WTC11 (cell line): ENCODE measurements at regions not wholly inside any gene's neighbourhood (a gene's known extent, or its start where the extent isn't known, plus 50 kb on each side); places are given as distances from the start of the nearest gene placed in this dataset.

Source experiments
- ATF3 ChIP-seq: sonication (generic); formaldehyde crosslinking; conservative IDR thresholded peaks from 2 replicates; pipeline ENCODE4 v1.8.1; 2022; ENCODE audit warnings: mild to moderate bottlenecking, missing genetic modification reagents
- ELF4 ChIP-seq: sonication (generic); formaldehyde crosslinking; IDR thresholded peaks from 2 replicates; pipeline ENCODE4 v1.8.1; 2022; ENCODE audit warnings: low read depth, mild to moderate bottlenecking, moderate library complexity, missing genetic modification reagents
- ESRRA ChIP-seq: sonication (generic); formaldehyde crosslinking; IDR thresholded peaks from 2 replicates; pipeline ENCODE4 v1.8.1; 2022; ENCODE audit warnings: mild to moderate bottlenecking, missing genetic modification reagents, borderline replicate concordance
- ETV6 ChIP-seq: sonication (generic); formaldehyde crosslinking; IDR thresholded peaks from 2 replicates; pipeline ENCODE4 v1.8.1; 2022; ENCODE audit warnings: mild to moderate bottlenecking, missing genetic modification reagents
- FOXP1 ChIP-seq: sonication (generic); formaldehyde crosslinking; IDR thresholded peaks from 2 replicates; pipeline ENCODE4 v1.8.0; 2022; ENCODE audit warnings: missing genetic modification reagents, mild to moderate bottlenecking, moderate library complexity, borderline replicate concordance
- MLX ChIP-seq: sonication (generic); formaldehyde crosslinking; IDR thresholded peaks from 2 replicates; pipeline ENCODE4 v1.8.1; 2023; ENCODE audit warnings: mild to moderate bottlenecking, missing genetic modification reagents, moderate library complexity
- TF ChIP-seq, protein P1 (sequence below): sonication (generic); formaldehyde crosslinking; IDR thresholded peaks from 2 replicates; pipeline ENCODE4 v1.8.0; 2022; ENCODE audit warnings: mild to moderate bottlenecking, missing genetic modification reagents
- TF ChIP-seq, protein P2 (sequence below): fragments of 200-600 bp; IDR thresholded peaks from 2 replicates; pipeline ENCODE4 v1.8.0; 2022; ENCODE audit warnings: antibody characterized with exemption
- TF ChIP-seq, protein P3 (sequence below): sonication (generic); formaldehyde crosslinking; IDR thresholded peaks from 2 replicates; pipeline ENCODE4 v1.8.0; 2022; ENCODE audit warnings: mild to moderate bottlenecking, missing genetic modification reagents
- TF ChIP-seq, protein P4 (sequence below): sonication (generic); formaldehyde crosslinking; IDR thresholded peaks from 2 replicates; pipeline ENCODE4 v1.8.1; 2022; ENCODE audit warnings: mild to moderate bottlenecking, moderate library complexity, missing genetic modification reagents
- TF ChIP-seq, protein P5 (sequence below): sonication (generic); formaldehyde crosslinking; IDR thresholded peaks from 2 replicates; pipeline ENCODE4 v1.8.1; 2022; ENCODE audit warnings: low read depth, mild to moderate bottlenecking, moderate library complexity, missing genetic modification reagents, borderline replicate concordance
- TF ChIP-seq, protein P6 (sequence below): sonication (generic); formaldehyde crosslinking; IDR thresholded peaks from 2 replicates; pipeline ENCODE4 v1.8.1; 2023; ENCODE audit warnings: mild to moderate bottlenecking, missing genetic modification reagents
- TF ChIP-seq, protein P7 (sequence below): sonication (generic); formaldehyde crosslinking; IDR thresholded peaks from 2 replicates; pipeline ENCODE4 v1.8.1; 2022; ENCODE audit warnings: low read depth, missing genetic modification reagents, borderline replicate concordance

DNA sequence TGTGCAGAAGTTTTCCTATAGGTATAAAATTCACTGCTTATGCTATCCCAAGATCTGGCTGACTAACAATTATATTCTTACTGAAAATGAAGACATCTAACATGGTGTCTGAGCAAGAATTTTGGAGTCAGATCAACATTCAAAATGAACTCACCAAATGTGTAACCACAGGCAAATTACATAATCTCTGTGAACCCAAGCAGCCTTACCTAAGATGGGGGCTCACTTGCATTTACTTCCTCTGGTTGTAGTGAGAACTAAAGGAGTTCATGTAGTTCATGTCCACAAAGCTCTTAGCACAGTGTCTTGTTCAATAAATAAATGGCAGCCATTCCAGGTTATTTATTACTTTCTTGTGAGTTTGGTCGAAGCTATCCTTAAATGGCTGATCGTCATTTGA is 163.9 kb upstream of the LCORL start:
- TF ChIP-seq, protein P1, sequence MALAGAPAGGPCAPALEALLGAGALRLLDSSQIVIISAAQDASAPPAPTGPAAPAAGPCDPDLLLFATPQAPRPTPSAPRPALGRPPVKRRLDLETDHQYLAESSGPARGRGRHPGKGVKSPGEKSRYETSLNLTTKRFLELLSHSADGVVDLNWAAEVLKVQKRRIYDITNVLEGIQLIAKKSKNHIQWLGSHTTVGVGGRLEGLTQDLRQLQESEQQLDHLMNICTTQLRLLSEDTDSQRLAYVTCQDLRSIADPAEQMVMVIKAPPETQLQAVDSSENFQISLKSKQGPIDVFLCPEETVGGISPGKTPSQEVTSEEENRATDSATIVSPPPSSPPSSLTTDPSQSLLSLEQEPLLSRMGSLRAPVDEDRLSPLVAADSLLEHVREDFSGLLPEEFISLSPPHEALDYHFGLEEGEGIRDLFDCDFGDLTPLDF (CRISPR knock-in tag) = no peak
- TF ChIP-seq MLX (CRISPR knock-in tag) (no peak), ETV6 (CRISPR knock-in tag) (no peak), ELF4 (CRISPR knock-in tag) (no peak), ATF3 (CRISPR knock-in tag) (no peak), ESRRA (CRISPR knock-in tag) (no peak), FOXP1 (CRISPR knock-in tag) (no peak)
- TF ChIP-seq, protein P2, sequence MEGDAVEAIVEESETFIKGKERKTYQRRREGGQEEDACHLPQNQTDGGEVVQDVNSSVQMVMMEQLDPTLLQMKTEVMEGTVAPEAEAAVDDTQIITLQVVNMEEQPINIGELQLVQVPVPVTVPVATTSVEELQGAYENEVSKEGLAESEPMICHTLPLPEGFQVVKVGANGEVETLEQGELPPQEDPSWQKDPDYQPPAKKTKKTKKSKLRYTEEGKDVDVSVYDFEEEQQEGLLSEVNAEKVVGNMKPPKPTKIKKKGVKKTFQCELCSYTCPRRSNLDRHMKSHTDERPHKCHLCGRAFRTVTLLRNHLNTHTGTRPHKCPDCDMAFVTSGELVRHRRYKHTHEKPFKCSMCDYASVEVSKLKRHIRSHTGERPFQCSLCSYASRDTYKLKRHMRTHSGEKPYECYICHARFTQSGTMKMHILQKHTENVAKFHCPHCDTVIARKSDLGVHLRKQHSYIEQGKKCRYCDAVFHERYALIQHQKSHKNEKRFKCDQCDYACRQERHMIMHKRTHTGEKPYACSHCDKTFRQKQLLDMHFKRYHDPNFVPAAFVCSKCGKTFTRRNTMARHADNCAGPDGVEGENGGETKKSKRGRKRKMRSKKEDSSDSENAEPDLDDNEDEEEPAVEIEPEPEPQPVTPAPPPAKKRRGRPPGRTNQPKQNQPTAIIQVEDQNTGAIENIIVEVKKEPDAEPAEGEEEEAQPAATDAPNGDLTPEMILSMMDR = no peak
- TF ChIP-seq, protein P3, sequence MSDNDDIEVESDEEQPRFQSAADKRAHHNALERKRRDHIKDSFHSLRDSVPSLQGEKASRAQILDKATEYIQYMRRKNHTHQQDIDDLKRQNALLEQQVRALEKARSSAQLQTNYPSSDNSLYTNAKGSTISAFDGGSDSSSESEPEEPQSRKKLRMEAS = no peak
- TF ChIP-seq, protein P4, sequence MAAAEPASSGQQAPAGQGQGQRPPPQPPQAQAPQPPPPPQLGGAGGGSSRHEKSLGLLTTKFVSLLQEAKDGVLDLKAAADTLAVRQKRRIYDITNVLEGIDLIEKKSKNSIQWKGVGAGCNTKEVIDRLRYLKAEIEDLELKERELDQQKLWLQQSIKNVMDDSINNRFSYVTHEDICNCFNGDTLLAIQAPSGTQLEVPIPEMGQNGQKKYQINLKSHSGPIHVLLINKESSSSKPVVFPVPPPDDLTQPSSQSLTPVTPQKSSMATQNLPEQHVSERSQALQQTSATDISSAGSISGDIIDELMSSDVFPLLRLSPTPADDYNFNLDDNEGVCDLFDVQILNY (CRISPR knock-in tag) = no peak
- TF ChIP-seq, protein P5, sequence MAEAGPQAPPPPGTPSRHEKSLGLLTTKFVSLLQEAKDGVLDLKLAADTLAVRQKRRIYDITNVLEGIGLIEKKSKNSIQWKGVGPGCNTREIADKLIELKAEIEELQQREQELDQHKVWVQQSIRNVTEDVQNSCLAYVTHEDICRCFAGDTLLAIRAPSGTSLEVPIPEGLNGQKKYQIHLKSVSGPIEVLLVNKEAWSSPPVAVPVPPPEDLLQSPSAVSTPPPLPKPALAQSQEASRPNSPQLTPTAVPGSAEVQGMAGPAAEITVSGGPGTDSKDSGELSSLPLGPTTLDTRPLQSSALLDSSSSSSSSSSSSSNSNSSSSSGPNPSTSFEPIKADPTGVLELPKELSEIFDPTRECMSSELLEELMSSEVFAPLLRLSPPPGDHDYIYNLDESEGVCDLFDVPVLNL (CRISPR knock-in tag) = no peak
- TF ChIP-seq, protein P6, sequence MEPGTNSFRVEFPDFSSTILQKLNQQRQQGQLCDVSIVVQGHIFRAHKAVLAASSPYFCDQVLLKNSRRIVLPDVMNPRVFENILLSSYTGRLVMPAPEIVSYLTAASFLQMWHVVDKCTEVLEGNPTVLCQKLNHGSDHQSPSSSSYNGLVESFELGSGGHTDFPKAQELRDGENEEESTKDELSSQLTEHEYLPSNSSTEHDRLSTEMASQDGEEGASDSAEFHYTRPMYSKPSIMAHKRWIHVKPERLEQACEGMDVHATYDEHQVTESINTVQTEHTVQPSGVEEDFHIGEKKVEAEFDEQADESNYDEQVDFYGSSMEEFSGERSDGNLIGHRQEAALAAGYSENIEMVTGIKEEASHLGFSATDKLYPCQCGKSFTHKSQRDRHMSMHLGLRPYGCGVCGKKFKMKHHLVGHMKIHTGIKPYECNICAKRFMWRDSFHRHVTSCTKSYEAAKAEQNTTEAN = no peak
- TF ChIP-seq, protein P7, sequence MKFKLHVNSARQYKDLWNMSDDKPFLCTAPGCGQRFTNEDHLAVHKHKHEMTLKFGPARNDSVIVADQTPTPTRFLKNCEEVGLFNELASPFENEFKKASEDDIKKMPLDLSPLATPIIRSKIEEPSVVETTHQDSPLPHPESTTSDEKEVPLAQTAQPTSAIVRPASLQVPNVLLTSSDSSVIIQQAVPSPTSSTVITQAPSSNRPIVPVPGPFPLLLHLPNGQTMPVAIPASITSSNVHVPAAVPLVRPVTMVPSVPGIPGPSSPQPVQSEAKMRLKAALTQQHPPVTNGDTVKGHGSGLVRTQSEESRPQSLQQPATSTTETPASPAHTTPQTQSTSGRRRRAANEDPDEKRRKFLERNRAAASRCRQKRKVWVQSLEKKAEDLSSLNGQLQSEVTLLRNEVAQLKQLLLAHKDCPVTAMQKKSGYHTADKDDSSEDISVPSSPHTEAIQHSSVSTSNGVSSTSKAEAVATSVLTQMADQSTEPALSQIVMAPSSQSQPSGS (CRISPR knock-in tag) = no peak
